Erythroblast (primary cell): ENCODE measurements at regions not wholly inside any gene's neighbourhood (a gene's known extent, or its start where the extent isn't known, plus 50 kb on each side); places are given as distances from the start of the nearest gene placed in this dataset.

Source experiments
- GATA1 ChIP-seq: IDR thresholded peaks from 2 replicates; pipeline ENCODE4 v1.6.1; 2011; ENCODE audit warnings: low read depth, mild to moderate bottlenecking, control low read depth, low read length, moderate library complexity
- POLR2A ChIP-seq: IDR thresholded peaks from 2 replicates; pipeline ENCODE4 v1.6.1; 2011; ENCODE audit warnings: mild to moderate bottlenecking, low read length

DNA sequence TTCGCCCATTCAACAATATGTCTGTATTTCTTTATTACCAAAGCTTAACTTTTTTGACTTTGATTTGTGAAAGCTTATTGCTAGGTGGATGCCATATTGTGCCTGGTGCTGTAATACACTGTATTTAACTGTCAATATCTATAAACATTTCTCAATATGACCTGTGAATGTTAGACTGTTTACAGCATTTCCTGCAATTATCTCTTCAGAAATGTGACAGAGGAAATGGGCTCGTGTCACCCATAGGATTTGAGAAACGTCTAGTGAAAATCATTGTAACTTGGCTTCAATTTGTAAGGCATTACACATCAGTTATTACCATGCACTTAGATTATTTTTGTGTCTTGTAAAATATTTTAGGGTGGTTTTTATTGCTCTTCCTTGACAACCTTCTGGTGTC, 237.8 kb upstream of the ADGRL2 start:
- TF ChIP-seq POLR2A (no peak), GATA1 (no peak)
